ENCODE measurements at regions not wholly inside any gene's neighbourhood (a gene's known extent, or its start where the extent isn't known, plus 50 kb on each side); places are given as distances from the start of the nearest gene placed in this dataset.

DNA sequence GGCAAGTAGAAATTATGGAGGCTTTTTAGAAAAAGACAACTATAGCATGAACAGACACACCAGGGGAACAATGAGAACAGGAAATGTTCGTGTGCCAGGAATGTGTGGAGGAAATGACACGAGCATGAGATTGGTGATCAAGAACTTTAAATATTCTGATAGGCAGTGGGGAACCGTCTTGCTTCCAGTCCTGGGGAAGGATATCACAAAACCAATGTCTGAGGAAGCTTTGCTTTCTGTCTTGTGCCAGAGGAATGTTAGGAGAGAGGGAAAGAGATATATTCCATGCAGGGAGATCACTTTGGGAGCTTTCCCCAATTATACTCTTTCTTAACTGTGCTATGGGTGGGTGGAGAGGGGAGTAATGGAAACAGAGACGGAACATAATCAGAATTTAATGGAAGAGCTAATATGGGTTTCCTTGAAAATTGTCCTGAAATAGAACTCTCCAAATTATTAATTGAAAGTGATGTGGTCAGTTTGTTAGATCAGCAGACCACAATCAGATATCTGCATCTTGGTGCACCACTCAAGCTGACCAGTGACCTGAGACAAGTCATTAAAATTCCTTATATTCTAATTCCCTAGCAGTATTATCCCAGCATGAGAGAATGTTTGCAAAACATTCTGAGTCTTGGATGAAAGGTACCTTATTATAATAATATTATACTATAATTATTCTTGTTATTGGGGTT lies 178.2 kb downstream of the SOX4 start:
- DNase-seq (ENCODE audit: low read depth) (no peak), FAIRE-seq (no peak)
- H3K27me3 ChIP-seq (ENCODE audit: control insufficient read depth, insufficient read depth, low read length) = no peaks in the 10 kb centered on the region
- no peaks in the 10 kb centered on the region for H3K36me3 ChIP-seq (ENCODE audit: control insufficient read depth, insufficient read depth, low read length)
- H3K4me3 ChIP-seq (ENCODE audit: low read depth, low read length) = no peak overlapping the region
- TF ChIP-seq, protein P1, sequence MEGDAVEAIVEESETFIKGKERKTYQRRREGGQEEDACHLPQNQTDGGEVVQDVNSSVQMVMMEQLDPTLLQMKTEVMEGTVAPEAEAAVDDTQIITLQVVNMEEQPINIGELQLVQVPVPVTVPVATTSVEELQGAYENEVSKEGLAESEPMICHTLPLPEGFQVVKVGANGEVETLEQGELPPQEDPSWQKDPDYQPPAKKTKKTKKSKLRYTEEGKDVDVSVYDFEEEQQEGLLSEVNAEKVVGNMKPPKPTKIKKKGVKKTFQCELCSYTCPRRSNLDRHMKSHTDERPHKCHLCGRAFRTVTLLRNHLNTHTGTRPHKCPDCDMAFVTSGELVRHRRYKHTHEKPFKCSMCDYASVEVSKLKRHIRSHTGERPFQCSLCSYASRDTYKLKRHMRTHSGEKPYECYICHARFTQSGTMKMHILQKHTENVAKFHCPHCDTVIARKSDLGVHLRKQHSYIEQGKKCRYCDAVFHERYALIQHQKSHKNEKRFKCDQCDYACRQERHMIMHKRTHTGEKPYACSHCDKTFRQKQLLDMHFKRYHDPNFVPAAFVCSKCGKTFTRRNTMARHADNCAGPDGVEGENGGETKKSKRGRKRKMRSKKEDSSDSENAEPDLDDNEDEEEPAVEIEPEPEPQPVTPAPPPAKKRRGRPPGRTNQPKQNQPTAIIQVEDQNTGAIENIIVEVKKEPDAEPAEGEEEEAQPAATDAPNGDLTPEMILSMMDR (IDR thresholded peaks at IDR 0.05; ENCODE audit: insufficient read depth, low read length, severe bottlenecking) = no peak

DNA sequence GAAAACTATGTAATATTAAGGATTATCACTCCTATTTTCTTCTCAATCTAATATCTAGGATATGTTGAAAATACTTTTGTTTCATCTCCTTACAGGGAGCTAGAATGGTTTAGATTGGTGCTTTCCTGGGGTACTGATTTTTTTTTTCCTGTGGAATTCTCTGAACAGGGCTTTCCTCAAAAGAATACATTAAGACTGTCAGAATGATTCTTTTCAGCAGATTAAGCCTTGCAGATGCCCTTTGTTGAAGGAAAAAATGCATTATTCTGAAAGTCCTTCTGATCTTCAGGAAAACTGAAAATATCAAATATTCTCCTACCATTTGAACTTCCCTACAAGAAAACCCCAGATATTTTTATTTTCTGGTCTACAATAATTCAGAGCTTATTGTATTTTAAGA lies 178.9 kb downstream of the SOX4 start:
- DNase-seq (ENCODE audit: low read depth) = no peak
- Histone ChIP-seq H3K4me3 (ENCODE audit: low read depth, low read length) (no peak overlapping the region), H3K36me3 (ENCODE audit: control insufficient read depth, insufficient read depth, low read length) (no peaks in the 10 kb centered on the region), H3K27me3 (ENCODE audit: control insufficient read depth, insufficient read depth, low read length) (no peaks in the 10 kb centered on the region)
- no peak for FAIRE-seq
- TF ChIP-seq, protein P1 (IDR thresholded peaks at IDR 0.05; ENCODE audit: insufficient read depth, low read length, severe bottlenecking) = no peak

DNA sequence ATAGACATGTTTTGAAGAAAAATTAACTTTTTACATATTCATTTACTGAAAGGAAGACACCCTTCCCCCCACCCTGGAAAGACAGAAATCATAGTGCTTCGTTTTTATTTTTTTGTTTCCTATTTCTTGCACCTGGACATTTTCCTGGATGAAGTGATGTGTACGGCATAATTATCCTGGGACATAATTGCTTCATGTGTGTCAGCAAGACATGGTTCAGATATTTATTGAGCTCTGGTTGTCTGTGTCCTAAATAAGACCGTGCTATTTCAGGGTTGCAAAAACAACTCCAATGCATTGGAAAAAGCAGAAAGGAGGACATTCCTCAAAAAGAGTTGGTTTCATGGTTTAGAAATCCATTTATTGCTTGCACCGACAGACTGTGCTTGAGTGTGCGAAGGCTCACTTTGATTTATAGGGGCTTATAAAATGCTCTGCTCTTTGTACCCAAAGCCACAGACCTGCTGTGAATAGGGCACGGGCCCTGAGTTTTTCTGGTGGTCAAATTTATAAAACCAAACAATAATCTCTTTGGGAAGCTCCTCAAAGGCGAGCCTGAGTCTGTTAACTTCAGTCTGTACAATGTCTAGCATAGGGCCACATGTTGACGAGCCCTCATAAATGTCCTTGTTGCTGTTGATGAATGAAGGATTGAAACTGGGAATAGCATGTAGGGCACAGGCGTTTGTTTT lies 179.5 kb downstream of the SOX4 start:
- no peak for DNase-seq (ENCODE audit: low read depth)
- no peak overlapping the region for H3K4me3 ChIP-seq (ENCODE audit: low read depth, low read length)
- TF ChIP-seq, protein P1 (IDR thresholded peaks at IDR 0.05; ENCODE audit: insufficient read depth, low read length, severe bottlenecking) = no peak
- no peaks in the 10 kb centered on the region for H3K36me3 ChIP-seq (ENCODE audit: control insufficient read depth, insufficient read depth, low read length)
- no peak for FAIRE-seq
- no peaks in the 10 kb centered on the region for H3K27me3 ChIP-seq (ENCODE audit: control insufficient read depth, insufficient read depth, low read length)

DNA sequence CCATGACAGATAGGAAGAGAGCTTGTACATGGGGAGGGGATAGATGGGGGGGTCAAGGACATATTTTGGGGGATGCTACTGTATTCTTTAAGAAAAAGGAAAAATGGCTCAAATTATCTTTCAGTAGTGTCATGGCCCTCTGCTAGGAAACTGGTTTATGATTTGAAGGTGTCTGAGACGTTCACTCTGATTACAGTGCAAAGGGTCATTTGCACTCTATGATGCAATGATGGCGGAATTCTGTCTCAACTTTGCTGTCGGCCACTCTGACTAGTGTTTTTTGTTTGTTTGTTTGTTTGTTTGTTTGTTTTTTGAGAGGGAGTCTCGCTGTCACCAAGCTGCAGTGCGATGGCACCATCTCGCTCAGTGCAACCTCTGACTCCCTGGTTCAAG lies 180.0 kb downstream of the SOX4 start:
- Histone ChIP-seq H3K36me3 (ENCODE audit: control insufficient read depth, insufficient read depth, low read length) (no peaks in the 10 kb centered on the region), H3K27me3 (ENCODE audit: control insufficient read depth, insufficient read depth, low read length) (no peaks in the 10 kb centered on the region), H3K4me3 (ENCODE audit: low read depth, low read length) (no peak overlapping the region)
- DNase-seq (ENCODE audit: low read depth) (no peak), FAIRE-seq (no peak)
- TF ChIP-seq, protein P1 (IDR thresholded peaks at IDR 0.05; ENCODE audit: insufficient read depth, low read length, severe bottlenecking) = no peak

DNA sequence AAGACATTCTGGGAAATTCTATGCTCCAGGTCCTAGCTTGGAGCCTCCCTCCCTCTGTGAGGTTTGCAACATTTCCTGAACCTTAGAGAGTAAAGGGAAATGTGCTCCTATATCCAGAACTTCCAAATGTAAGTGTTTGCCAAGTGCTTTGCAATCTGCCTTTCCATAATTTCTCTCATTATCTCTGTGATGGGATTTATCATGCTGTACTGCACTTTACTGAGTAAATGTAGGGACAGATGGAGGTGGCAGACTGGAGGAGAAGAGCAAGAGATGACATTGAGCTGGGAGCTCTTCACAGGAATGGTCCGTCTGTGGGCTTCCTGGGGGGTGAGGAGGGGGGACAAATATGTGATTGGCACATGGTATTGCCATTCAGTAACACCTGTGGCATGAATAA lies 184.3 kb downstream of the SOX4 start:
- FAIRE-seq (no peak), DNase-seq (ENCODE audit: low read depth) (no peak)
- H3K4me3 ChIP-seq (ENCODE audit: low read depth, low read length) = no peak overlapping the region
- H3K27me3 ChIP-seq (ENCODE audit: control insufficient read depth, insufficient read depth, low read length) = no peaks in the 10 kb centered on the region
- no peaks in the 10 kb centered on the region for H3K36me3 ChIP-seq (ENCODE audit: control insufficient read depth, insufficient read depth, low read length)
- TF ChIP-seq, protein P1 (IDR thresholded peaks at IDR 0.05; ENCODE audit: insufficient read depth, low read length, severe bottlenecking) = no peak

All from bronchial epithelial cell (primary cell).